Skin epidermis (tissue), 12 donors: ENCODE measurements at regions not wholly inside any gene's neighbourhood (a gene's known extent, or its start where the extent isn't known, plus 50 kb on each side); places are given as distances from the start of the nearest gene placed in this dataset.
"Not testable (repeated sequence)": the region's sequence is repeated elsewhere in the genome, so short reads cannot be mapped to it uniquely, and the experiment has no call there.

Source experiments
- H3K27ac ChIP-seq, 21 experiments: fragments of 200-600 bp; sonication (generic) in 11 of 21; one replicate each; pipeline ENCODE4 v1.5.0; 2020; ENCODE audit warnings: mild to moderate bottlenecking in 3 of 21, inconsistent platforms in 2 of 21, moderate library complexity in 2 of 21
- H3K4me3 ChIP-seq, 7 experiments: fragments of 200-600 bp; sonication (generic) in 2 of 7; one replicate each; pipeline ENCODE4 v1.5.0; 2020; ENCODE audit warnings: inconsistent platforms in 2 of 7, mild to moderate bottlenecking in 2 of 7, moderate library complexity in 1 of 7

GRCh38 chr1:43108080-43108479, 64.0 kb downstream of the EBNA1BP2 start:
- no peak overlapping the region for H3K27ac ChIP-seq
- no peak overlapping the region for H3K4me3 ChIP-seq

- Histone ChIP-seq H3K4me3 (no peak overlapping the region), H3K27ac (no peak overlapping the region)
Observed at GRCh38 chr1:43107664-43108063, 64.4 kb downstream of the EBNA1BP2 start.

- H3K27ac ChIP-seq: no peak overlapping the region
- no peak overlapping the region for H3K4me3 ChIP-seq
Observed at GRCh38 chr1:43104027-43104763, 67.9 kb downstream of the EBNA1BP2 start.

- Histone ChIP-seq H3K4me3 (no peak overlapping the region), H3K27ac (no peak overlapping the region)
Observed at GRCh38 chr1:43101061-43101460, 71.0 kb downstream of the EBNA1BP2 start.

GRCh38 chr1:43098200-43098599, 73.9 kb downstream of the EBNA1BP2 start:
- H3K27ac ChIP-seq: no peak overlapping the region

GRCh38 chr1:43096528-43096927, 75.6 kb downstream of the EBNA1BP2 start:
- not testable (repeated sequence) for H3K4me3 ChIP-seq, H3K27ac ChIP-seq

More at GRCh38 chr1:43098200-43098599, 73.9 kb downstream of the EBNA1BP2 start:
- no peak overlapping the region for H3K4me3 ChIP-seq

GRCh38 chr1:43090812-43091211, 81.3 kb downstream of the EBNA1BP2 start:
- not testable (repeated sequence) for H3K4me3 ChIP-seq

GRCh38 chr1:43090157-43090556, 81.9 kb downstream of the EBNA1BP2 start:
- H3K27ac ChIP-seq, H3K4me3 ChIP-seq: not testable (repeated sequence)

More at GRCh38 chr1:43090812-43091211, 81.3 kb downstream of the EBNA1BP2 start:
- not testable (repeated sequence) for H3K27ac ChIP-seq

- Histone ChIP-seq H3K27ac (no peak overlapping the region), H3K4me3 (no peak overlapping the region)
Observed at GRCh38 chr1:43083375-43083891, 88.7 kb downstream of the EBNA1BP2 start.

GRCh38 chr1:43082740-43083139, 89.3 kb downstream of the EBNA1BP2 start:
- Histone ChIP-seq H3K27ac (no peak overlapping the region), H3K4me3 (no peak overlapping the region)

- H3K4me3 ChIP-seq: no peak overlapping the region
Observed at GRCh38 chr1:43077273-43077672, 94.8 kb downstream of the EBNA1BP2 start.

GRCh38 chr1:43074709-43075108, 97.4 kb downstream of the EBNA1BP2 start:
- no peak overlapping the region for H3K27ac ChIP-seq
- H3K4me3 ChIP-seq: no peak overlapping the region

More at GRCh38 chr1:43077273-43077672, 94.8 kb downstream of the EBNA1BP2 start:
- H3K27ac ChIP-seq: no peak overlapping the region

- Histone ChIP-seq H3K4me3 (no peak overlapping the region), H3K27ac (no peak overlapping the region)
Observed at GRCh38 chr1:43074244-43074643, 97.8 kb downstream of the EBNA1BP2 start.

GRCh38 chr1:43073490-43074230, 98.4 kb downstream of the EBNA1BP2 start:
- Histone ChIP-seq H3K27ac (no peak overlapping the region), H3K4me3 (no peak overlapping the region)

GRCh38 chr1:43072314-43072713, 99.8 kb downstream of the EBNA1BP2 start:
- H3K4me3 ChIP-seq: no peak overlapping the region
- H3K27ac ChIP-seq: no peak overlapping the region

GRCh38 chr1:43071241-43071640, 100.8 kb downstream of the EBNA1BP2 start:
- peak overlapping the region in 1 of 21 experiments; percentile 29 for H3K27ac ChIP-seq

GRCh38 chr1:43069461-43070050, 102.5 kb downstream of the EBNA1BP2 start:
- H3K27ac ChIP-seq: peak overlapping the region in 4 of 21 experiments; percentile 26 to 83 (median 64)

More at GRCh38 chr1:43071241-43071640, 100.8 kb downstream of the EBNA1BP2 start:
- H3K4me3 ChIP-seq: no peak overlapping the region

GRCh38 chr1:43068911-43069310, 103.2 kb downstream of the EBNA1BP2 start:
- Histone ChIP-seq H3K27ac (peak overlapping the region in 13 of 21 experiments; percentile 26 to 83 (median 75)), H3K4me3 (peak overlapping the region in 1 of 7 experiments; percentile 38)

More at GRCh38 chr1:43069461-43070050, 102.5 kb downstream of the EBNA1BP2 start:
- H3K4me3 ChIP-seq: no peak overlapping the region

GRCh38 chr1:43067977-43068751, 103.9 kb downstream of the EBNA1BP2 start:
- peak overlapping the region; percentile 20 to 38 (median 34) for H3K4me3 ChIP-seq
- H3K27ac ChIP-seq: peak overlapping the region in 20 of 21 experiments; percentile 30 to 86 (median 72)
